ENCODE measurements at regions not wholly inside any gene's neighbourhood (a gene's known extent, or its start where the extent isn't known, plus 50 kb on each side); places are given as distances from the start of the nearest gene placed in this dataset.

GRCh38 chr13:107295416-107296140 is 727.6 kb upstream of the ARGLU1 start (continued):
- TF ChIP-seq REST (IDR thresholded peaks at IDR 0.05; ENCODE audit: low read depth, low read length), result no peak
- TF ChIP-seq CTCF (IDR thresholded peaks at IDR 0.05), result no peak
- no peak for TF ChIP-seq CHD2 (IDR thresholded peaks at IDR 0.05; ENCODE audit: low read length, partially characterized antibody)
- TF ChIP-seq TCF12 (IDR thresholded peaks at IDR 0.05), result no peak
- no peak for TF ChIP-seq TAF1 (IDR thresholded peaks at IDR 0.05; ENCODE audit: borderline replicate concordance, low read depth, low read length)
- no peak for TF ChIP-seq NRF1 (IDR thresholded peaks at IDR 0.05; ENCODE audit: low read depth, low read length)
- TF ChIP-seq TEAD4 (IDR thresholded peaks at IDR 0.05; ENCODE audit: borderline replicate concordance, insufficient read depth), result no peak
- no peak for TF ChIP-seq FOSL2 (IDR thresholded peaks at IDR 0.05; ENCODE audit: borderline replicate concordance, low read depth)
- TF ChIP-seq YY1 (IDR thresholded peaks at IDR 0.05; ENCODE audit: low read depth), result no peak
- TF ChIP-seq MXI1 (IDR thresholded peaks at IDR 0.05; ENCODE audit: low read depth, low read length), result no peak
- TF ChIP-seq RFX5 (IDR thresholded peaks at IDR 0.05; ENCODE audit: low read length), result no peak
- TF ChIP-seq POLR2AphosphoS5 (IDR thresholded peaks at IDR 0.05; ENCODE audit: low read depth, low read length), result no peak
- TF ChIP-seq ZBTB33 (IDR thresholded peaks at IDR 0.05; ENCODE audit: borderline replicate concordance, low read depth), result no peak

- Histone ChIP-seq H3F3A (replicated peaks; ENCODE audit: insufficient read depth) (peaks cover 8% of the 10 kb centered on the region), H2AFZ (ENCODE audit: low read depth) (no peak overlapping the region), H3K4me3 (ENCODE audit: low read depth in 2 of 2, low read length in 1 of 2) (no peak overlapping the region), H3K9me3 (no peaks in the 10 kb centered on the region), H3K4me1 (ENCODE audit: control insufficient read depth in 1 of 2, insufficient read depth in 2 of 2, low read depth in 1 of 2, low read length in 1 of 2) (no peaks in the 10 kb centered on the region; a peak in 1 of 4 replicates), H3K36me3 (replicated peaks in 1 of 2; ENCODE audit: control insufficient read depth in 1 of 2, insufficient read depth in 2 of 2, low read length in 1 of 2) (no peaks in the 10 kb centered on the region), H3K79me2 (ENCODE audit: insufficient read depth) (0 out of 2 replicates have a peak, but pooled peaks cover 4% of the 10 kb centered on the region), H3K4me2 (no peak overlapping the region), H3K27ac (ENCODE audit: low read depth in 2 of 2, low read length in 1 of 2) (no peak overlapping the region), H3K9ac (no peak overlapping the region), H4K20me1 (ENCODE audit: insufficient read depth) (no peaks in the 10 kb centered on the region), H3K9me2 (no peaks in the 10 kb centered on the region), H3K27me3 (ENCODE audit: insufficient read depth) (no peaks in the 10 kb centered on the region)
- CTCF ChIA-PET, result interaction anchor here (2.0 kb wide), 1 partner anchor 862 kb away, joined by 4 read pairs; no protein-coding TSS in a partner anchor
- no peak for TF ChIP-seq TCF12 (IDR thresholded peaks at IDR 0.05)
- TF ChIP-seq ELF1 (IDR thresholded peaks at IDR 0.05), result no peak
- TF ChIP-seq CHD2 (IDR thresholded peaks at IDR 0.05; ENCODE audit: low read length, partially characterized antibody), result no peak
- TF ChIP-seq GATA2 (CRISPR knock-in tag; IDR thresholded peaks at IDR 0.05), result no peak
- TF ChIP-seq FOXJ3 (CRISPR knock-in tag; IDR thresholded peaks at IDR 0.05), result no peak
- no peak for TF ChIP-seq FOSL2 (IDR thresholded peaks at IDR 0.05; ENCODE audit: borderline replicate concordance, low read depth)
- no peak for TF ChIP-seq EP300 (IDR thresholded peaks at IDR 0.05; ENCODE audit: borderline replicate concordance in 1 of 2, low read depth in 1 of 2, low read length in 1 of 2)
- TF ChIP-seq NFIC (IDR thresholded peaks at IDR 0.05; ENCODE audit: borderline replicate concordance), result no peak
- no peak for TF ChIP-seq SIN3A (IDR thresholded peaks at IDR 0.05; ENCODE audit: borderline replicate concordance, low read depth, low read length)
- TF ChIP-seq YY1 (IDR thresholded peaks at IDR 0.05; ENCODE audit: low read depth), result no peak
- TF ChIP-seq RFX5 (IDR thresholded peaks at IDR 0.05; ENCODE audit: low read length), result no peak
- TF ChIP-seq MXI1 (IDR thresholded peaks at IDR 0.05; ENCODE audit: low read depth, low read length), result no peak
- no peak for TF ChIP-seq IRF3 (IDR thresholded peaks at IDR 0.05; ENCODE audit: low read depth, low read length)
- 88% methylated on average over 3 of the region's 3 CpGs for WGBS (ENCODE audit: low lambda C conversion rate)
- no peak for DNase-seq
- POLR2A ChIA-PET, result no interaction called here
Observed at GRCh38 chr13:107293924-107294323, 726.0 kb upstream of the ARGLU1 start.
